PFSK-1 (cell line): ENCODE measurements at regions not wholly inside any gene's neighbourhood (a gene's known extent, or its start where the extent isn't known, plus 50 kb on each side); places are given as distances from the start of the nearest gene placed in this dataset.

ENCODE experiments used
- POLR2AphosphoS5 ChIP-seq: IDR thresholded peaks from 2 replicates; pipeline ENCODE4 v1.6.1; 2012; ENCODE audit warnings: low read depth, mild to moderate bottlenecking, control low read depth, low read length, moderate library complexity
- SIN3A ChIP-seq: IDR thresholded peaks from 2 replicates; pipeline ENCODE4 v1.6.1; 2012; ENCODE audit warnings: mild to moderate bottlenecking, low read length, moderate library complexity, borderline replicate concordance; ENCODE audit not compliant: insufficient read depth
- TF ChIP-seq, protein P1 (sequence below), 2 experiments: IDR thresholded peaks; 2 replicates each; pipeline versions ENCODE4 v1.6.1 to v1.8.0; 2011 to 2012; ENCODE audit warnings: low read depth in 2 of 2, low read length in 2 of 2, control low read depth in 1 of 2, inconsistent platforms in 1 of 2, mild to moderate bottlenecking in 1 of 2, moderate library complexity in 1 of 2; ENCODE audit not compliant: insufficient read depth in 1 of 2

- TF ChIP-seq POLR2AphosphoS5, result no peak
- TF ChIP-seq, protein P1, sequence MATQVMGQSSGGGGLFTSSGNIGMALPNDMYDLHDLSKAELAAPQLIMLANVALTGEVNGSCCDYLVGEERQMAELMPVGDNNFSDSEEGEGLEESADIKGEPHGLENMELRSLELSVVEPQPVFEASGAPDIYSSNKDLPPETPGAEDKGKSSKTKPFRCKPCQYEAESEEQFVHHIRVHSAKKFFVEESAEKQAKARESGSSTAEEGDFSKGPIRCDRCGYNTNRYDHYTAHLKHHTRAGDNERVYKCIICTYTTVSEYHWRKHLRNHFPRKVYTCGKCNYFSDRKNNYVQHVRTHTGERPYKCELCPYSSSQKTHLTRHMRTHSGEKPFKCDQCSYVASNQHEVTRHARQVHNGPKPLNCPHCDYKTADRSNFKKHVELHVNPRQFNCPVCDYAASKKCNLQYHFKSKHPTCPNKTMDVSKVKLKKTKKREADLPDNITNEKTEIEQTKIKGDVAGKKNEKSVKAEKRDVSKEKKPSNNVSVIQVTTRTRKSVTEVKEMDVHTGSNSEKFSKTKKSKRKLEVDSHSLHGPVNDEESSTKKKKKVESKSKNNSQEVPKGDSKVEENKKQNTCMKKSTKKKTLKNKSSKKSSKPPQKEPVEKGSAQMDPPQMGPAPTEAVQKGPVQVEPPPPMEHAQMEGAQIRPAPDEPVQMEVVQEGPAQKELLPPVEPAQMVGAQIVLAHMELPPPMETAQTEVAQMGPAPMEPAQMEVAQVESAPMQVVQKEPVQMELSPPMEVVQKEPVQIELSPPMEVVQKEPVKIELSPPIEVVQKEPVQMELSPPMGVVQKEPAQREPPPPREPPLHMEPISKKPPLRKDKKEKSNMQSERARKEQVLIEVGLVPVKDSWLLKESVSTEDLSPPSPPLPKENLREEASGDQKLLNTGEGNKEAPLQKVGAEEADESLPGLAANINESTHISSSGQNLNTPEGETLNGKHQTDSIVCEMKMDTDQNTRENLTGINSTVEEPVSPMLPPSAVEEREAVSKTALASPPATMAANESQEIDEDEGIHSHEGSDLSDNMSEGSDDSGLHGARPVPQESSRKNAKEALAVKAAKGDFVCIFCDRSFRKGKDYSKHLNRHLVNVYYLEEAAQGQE (IDR thresholded peaks at IDR 0.05; ENCODE audit: insufficient read depth in 1 of 2, low read depth in 2 of 2, low read length in 2 of 2), result no peak
- no peak for TF ChIP-seq SIN3A
Measured at GRCh38 chr1:190667914-190668313, 190.2 kb upstream of the BRINP3 start.
